ENCODE measurements at regions not wholly inside any gene's neighbourhood (a gene's known extent, or its start where the extent isn't known, plus 50 kb on each side); places are given as distances from the start of the nearest gene placed in this dataset.
A peak's percentile ranks its signal among the peaks of the same experiment; 100 is the strongest.

- no peak for DNase-seq
Observed at GRCh38 chr4:36841583-36842326, 402.8 kb upstream of the NWD2 start.

- DNase-seq = peak; percentile 6
Observed at GRCh38 chr4:36844448-36844847, 400.1 kb upstream of the NWD2 start.

DNA sequence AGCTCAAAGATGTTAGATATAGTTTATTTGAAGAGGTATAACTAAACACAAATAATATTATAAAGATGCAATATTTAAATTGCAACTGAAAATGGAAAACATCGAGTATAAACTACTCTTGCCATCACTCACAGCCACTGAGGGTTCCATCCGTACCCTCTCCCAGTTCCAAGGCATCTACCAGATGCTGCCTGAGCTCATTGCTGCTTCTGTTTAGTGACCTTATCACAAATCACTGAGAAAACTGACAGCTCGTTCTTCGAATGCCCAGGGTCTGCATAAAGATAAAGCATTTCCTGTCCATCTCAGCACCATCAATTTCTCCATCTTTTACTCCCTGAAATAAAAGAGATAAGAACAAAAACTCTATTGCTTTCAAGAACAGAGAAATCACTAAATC lies 391.7 kb upstream of the NWD2 start:
- DNase-seq = no peak

DNA sequence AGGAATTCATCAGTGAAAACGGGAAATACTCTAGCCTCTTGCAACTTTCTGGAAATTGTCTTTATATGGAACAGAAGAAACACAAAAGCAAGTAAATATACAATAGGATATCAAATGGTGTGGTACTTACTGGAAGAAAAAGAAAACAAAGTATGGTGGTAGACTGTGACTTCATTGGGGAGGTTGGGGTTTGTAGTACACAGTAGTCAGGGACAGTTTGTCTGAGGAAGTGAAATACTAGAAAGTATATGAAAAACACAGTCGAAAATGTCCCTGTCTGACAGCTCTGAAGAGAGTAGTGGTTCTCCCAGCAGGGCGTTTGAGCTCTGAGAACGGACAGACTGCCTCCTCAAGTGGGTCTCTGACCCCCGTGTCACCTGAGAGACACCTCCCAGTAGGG lies 390.0 kb upstream of the NWD2 start:
- no peak for DNase-seq

- no peak for DNase-seq
Observed at GRCh38 chr4:36863601-36864000, 380.9 kb upstream of the NWD2 start.

DNA sequence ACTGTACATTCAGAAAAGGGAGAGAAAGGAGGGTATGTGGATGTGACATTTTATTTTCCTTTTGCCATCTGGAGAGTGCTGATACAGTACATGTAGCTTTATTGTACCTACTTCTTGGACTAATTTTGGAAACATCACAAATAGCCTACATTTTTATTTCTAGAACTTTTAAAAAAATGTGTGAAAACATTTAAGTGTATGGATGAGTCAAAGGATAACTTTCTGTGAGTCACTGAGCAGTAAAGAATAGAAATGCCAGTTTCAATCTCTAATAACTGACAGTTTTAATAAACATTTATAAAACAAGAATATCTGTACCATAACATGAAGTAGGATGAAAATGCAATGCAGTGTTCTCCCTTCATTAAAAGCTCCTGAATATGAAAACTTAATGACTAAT lies 374.4 kb upstream of the NWD2 start:
- DNase-seq = no peak

GRCh38 chr4:36872679-36873078 lies 371.9 kb upstream of the NWD2 start:
- no peak for DNase-seq

DNA sequence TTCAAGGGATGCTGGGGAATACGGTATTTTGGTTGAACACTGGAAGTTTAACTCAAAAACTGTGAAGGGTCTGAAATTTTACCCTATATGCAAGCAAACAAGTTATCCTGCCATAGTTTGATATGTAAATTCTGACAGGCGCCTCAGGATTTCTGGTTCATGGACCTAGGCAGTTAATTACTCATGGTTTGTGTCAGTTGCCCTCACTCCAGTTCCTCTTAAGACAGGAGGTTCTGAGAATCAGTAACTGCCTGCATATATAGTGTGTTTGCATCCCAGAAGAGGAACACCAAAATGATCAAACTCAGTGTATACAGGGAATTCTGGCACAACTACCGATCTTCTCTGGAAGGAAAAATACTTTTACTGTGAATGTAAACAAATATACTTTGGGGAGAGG lies 360.4 kb upstream of the NWD2 start:
- no peak for DNase-seq

- no peak for DNase-seq
Observed at GRCh38 chr4:36891971-36892370, 352.6 kb upstream of the NWD2 start.

- no peak for DNase-seq
Observed at GRCh38 chr4:36900446-36900987, 344.0 kb upstream of the NWD2 start.

GRCh38 chr4:36904823-36905222 lies 339.7 kb upstream of the NWD2 start:
- DNase-seq = no peak

GRCh38 chr4:36914106-36914505 lies 330.4 kb upstream of the NWD2 start:
- no peak for DNase-seq

DNA sequence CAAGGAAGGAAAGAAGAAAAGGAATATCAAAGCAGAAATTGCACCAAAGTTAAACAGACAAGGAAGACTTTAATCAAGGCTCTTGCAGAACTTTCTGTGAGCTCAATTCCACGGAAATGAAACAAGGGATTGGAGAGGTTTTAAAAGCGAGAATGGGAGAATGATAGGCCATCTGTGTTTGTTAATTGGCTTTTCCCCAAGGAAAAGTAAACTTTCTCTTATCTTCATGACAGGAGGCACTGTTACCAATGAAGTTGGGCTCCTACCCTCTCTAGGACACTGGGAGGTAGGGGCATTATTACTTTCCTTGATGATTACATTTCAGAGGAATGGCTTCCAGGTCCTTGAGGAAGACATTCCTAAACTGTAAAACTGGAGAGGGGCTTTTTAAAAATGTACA lies 328.8 kb upstream of the NWD2 start:
- DNase-seq = no peak

GRCh38 chr4:36917413-36917812 lies 327.1 kb upstream of the NWD2 start:
- no peak for DNase-seq

DNA sequence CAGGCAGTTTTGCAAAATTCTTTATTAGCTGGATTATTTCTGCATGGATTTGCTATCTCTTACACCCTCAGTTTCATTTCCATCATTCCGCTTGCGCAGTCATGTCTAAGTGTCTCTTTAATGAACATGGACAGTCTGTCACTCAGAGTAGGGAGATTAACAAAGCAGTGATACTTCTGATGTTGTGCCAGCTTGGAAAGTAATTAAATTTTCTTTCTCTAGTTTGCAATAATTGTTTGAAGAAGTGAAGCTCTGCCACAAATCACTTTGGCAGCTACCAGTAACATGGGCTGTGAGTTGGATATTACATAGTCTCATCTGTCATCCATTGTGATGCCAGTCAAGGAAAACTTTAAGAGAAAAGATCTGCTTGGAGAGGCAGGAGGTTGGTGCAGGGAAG lies 324.8 kb upstream of the NWD2 start:
- no peak for DNase-seq

- no peak for DNase-seq
Observed at GRCh38 chr4:36921476-36922216, 322.9 kb upstream of the NWD2 start.

- DNase-seq = no peak
Observed at GRCh38 chr4:36930562-36931111, 313.9 kb upstream of the NWD2 start.

GRCh38 chr4:36944232-36944631 lies 300.3 kb upstream of the NWD2 start:
- no peak for DNase-seq

DNA sequence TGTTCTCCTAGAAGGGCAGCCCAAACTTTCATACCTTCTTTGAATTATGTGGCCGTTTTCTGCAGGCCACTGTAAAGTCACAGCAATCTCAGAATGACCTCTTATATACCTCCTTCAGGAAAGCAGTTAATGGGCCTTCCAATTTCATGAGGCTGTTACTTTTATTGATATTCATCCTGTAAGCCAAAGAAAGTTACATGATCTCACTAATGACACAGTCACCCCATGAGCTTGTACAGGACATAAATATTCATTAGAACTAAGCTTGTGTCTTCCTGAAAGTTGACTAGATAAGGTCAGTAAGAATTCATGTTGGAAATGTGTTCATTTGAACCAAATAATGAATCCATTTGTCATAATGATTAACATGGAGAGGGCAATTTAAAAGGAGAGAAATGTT lies 283.1 kb upstream of the NWD2 start:
- DNase-seq = no peak

GRCh38 chr4:36966756-36967460 lies 277.6 kb upstream of the NWD2 start:
- DNase-seq = no peak

GRCh38 chr4:36979533-36979932 lies 265.0 kb upstream of the NWD2 start:
- DNase-seq = no peak

GRCh38 chr4:36990128-36990872 lies 254.2 kb upstream of the NWD2 start:
- peak; percentile 12 for DNase-seq

DNA sequence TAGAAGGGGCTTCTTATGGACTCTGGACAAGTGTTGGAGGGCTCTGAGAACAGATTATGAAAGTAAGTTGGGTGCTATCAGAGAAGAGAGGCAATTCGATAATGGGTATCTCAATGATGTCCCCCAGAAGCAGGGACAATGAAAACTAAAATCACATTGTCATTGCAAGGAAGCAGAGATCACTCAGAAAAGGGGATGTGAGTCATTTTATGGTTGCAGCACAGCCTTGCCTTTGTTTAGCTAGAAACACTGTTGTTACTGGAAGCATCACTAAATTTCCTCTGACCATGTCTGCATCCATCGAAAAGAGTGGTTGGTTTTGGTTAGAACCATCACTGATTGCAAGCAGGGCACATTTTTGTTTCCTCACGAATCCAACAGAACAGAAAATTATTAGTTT lies 246.8 kb upstream of the NWD2 start:
- peak; percentile 33 for DNase-seq

Measured in activated CD4-positive, alpha-beta T cell treated with anti-CD3 and anti-CD28 coated beads, Interleukin-2, amount 50 U/mL, for 16 hours (primary cell).